Hepatocyte (in vitro differentiated cells): ENCODE measurements at regions not wholly inside any gene's neighbourhood (a gene's known extent, or its start where the extent isn't known, plus 50 kb on each side); places are given as distances from the start of the nearest gene placed in this dataset.

Experiments
- CTCF ChIP-seq: fragments of 200-600 bp; sonication (generic); IDR thresholded peaks from 2 replicates; pipeline ENCODE4 v1.5.1; 2016; ENCODE audit warnings: antibody characterized with exemption, mild to moderate bottlenecking; ENCODE audit not compliant: poor library complexity
- EZH2 ChIP-seq: fragments of 200-600 bp; sonication (generic); IDR thresholded peaks from 2 replicates; pipeline ENCODE4 v1.6.1; 2016; ENCODE audit warnings: antibody characterized with exemption, mild to moderate bottlenecking, borderline replicate concordance

- TF ChIP-seq CTCF (no peak), EZH2 (no peak)
Measured at GRCh38 chr17:74134991-74135390, 68.5 kb upstream of the RPL38 start.
